ENCODE measurements at regions not wholly inside any gene's neighbourhood (a gene's known extent, or its start where the extent isn't known, plus 50 kb on each side); places are given as distances from the start of the nearest gene placed in this dataset.

DNA sequence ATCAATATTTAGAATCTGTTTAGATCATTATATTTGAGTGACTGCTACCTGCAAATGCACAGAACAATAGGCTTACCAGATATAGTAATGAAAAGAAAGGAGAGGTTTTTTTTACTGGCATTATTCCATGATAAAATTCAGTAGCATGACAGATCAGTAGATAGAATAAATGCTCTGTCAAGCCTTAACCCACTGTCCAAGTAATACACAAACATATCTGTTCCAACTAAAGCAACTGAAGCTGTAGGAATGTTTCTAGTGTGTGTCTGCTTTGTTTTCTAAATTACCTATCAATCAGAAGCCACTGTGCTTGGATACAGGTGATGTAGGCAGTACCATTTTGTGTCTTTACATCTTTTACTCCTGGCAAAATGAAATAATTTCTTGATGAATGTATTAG is 604.6 kb downstream of the PCDH7 start:
- no peaks in the 10 kb centered on the region for H3K27me3 ChIP-seq (replicated peaks; ENCODE audit: insufficient read depth)
- intact Hi-C loops (cut with DNase I): no loop called here
- H3K36me3 ChIP-seq: no peaks in the 10 kb centered on the region
- no peak overlapping the region for H3K4me3 ChIP-seq
- H3K4me1 ChIP-seq (replicated peaks): no peaks in the 10 kb centered on the region
- H3K9me3 ChIP-seq: no peaks in the 10 kb centered on the region
- no peak overlapping the region for H3K27ac ChIP-seq
- TF ChIP-seq POLR2AphosphoS5 (IDR thresholded peaks at IDR 0.05): no peak
- no peak for TF ChIP-seq POLR2A (IDR thresholded peaks at IDR 0.05)
- TF ChIP-seq, protein P1, sequence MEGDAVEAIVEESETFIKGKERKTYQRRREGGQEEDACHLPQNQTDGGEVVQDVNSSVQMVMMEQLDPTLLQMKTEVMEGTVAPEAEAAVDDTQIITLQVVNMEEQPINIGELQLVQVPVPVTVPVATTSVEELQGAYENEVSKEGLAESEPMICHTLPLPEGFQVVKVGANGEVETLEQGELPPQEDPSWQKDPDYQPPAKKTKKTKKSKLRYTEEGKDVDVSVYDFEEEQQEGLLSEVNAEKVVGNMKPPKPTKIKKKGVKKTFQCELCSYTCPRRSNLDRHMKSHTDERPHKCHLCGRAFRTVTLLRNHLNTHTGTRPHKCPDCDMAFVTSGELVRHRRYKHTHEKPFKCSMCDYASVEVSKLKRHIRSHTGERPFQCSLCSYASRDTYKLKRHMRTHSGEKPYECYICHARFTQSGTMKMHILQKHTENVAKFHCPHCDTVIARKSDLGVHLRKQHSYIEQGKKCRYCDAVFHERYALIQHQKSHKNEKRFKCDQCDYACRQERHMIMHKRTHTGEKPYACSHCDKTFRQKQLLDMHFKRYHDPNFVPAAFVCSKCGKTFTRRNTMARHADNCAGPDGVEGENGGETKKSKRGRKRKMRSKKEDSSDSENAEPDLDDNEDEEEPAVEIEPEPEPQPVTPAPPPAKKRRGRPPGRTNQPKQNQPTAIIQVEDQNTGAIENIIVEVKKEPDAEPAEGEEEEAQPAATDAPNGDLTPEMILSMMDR (IDR thresholded peaks at IDR 0.05): no peak
- DNase-seq (ENCODE audit: low spot score): no peak

DNA sequence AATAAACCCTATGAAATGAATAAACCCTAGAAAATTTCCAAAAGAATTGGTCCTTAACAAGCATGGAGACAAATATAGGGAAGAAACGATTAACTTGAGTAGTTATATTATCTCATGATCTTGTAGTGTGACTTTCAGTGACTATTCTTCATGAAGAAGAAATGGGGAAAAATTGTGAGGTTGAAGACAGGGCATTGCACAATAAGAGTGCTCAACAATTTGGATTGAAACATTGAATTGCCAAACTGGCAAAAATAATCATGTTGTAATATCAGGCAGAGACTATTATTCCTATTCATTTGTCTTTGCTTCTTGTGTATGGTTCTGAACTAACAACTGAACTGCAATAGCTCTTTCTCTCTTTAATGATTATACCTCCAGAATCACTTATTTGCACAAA is 605.1 kb downstream of the PCDH7 start:
- H3K4me1 ChIP-seq (replicated peaks): no peaks in the 10 kb centered on the region
- H3K27ac ChIP-seq: no peak overlapping the region
- H3K27me3 ChIP-seq (replicated peaks; ENCODE audit: insufficient read depth): no peaks in the 10 kb centered on the region
- H3K36me3 ChIP-seq: no peaks in the 10 kb centered on the region
- TF ChIP-seq POLR2AphosphoS5 (IDR thresholded peaks at IDR 0.05): no peak
- intact Hi-C loops (cut with DNase I): no loop called here
- DNase-seq (ENCODE audit: low spot score): no peak
- no peaks in the 10 kb centered on the region for H3K9me3 ChIP-seq
- 84% methylated on average over 1 of the region's 1 CpG for WGBS
- no peak overlapping the region for H3K4me3 ChIP-seq

DNA sequence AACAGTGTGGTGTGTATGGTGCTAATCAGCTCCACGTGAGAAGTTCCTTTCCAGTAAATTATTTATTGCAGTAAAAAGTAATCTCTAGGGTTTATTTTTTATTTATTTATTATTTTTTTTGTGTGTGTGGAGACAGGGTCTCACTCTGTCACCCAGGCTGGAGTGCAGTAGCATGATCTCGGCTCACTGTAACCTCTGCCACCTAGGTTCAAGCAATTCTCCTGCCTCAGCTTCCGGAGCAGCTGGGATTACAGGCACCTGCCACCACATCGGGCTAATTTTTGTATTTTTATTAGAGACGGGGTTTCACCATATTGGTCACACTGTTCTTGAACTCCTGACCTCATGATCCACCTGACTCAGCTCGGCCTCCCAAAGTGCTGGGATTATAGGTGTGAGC is 606.9 kb downstream of the PCDH7 start:
- H3K4me3 ChIP-seq: no peak overlapping the region
- H3K27me3 ChIP-seq (replicated peaks; ENCODE audit: insufficient read depth): no peaks in the 10 kb centered on the region
- WGBS: 90% methylated on average over 6 of the region's 6 CpGs
- DNase-seq (ENCODE audit: low spot score): no peak
- H3K27ac ChIP-seq: no peak overlapping the region
- H3K36me3 ChIP-seq: no peaks in the 10 kb centered on the region
- TF ChIP-seq POLR2AphosphoS5 (IDR thresholded peaks at IDR 0.05) (no peak), POLR2A (IDR thresholded peaks at IDR 0.05) (no peak)
- TF ChIP-seq, protein P1 (IDR thresholded peaks at IDR 0.05): no peak
- intact Hi-C loops (cut with DNase I): no loop called here
- H3K9me3 ChIP-seq: no peaks in the 10 kb centered on the region
- no peaks in the 10 kb centered on the region for H3K4me1 ChIP-seq (replicated peaks)

DNA sequence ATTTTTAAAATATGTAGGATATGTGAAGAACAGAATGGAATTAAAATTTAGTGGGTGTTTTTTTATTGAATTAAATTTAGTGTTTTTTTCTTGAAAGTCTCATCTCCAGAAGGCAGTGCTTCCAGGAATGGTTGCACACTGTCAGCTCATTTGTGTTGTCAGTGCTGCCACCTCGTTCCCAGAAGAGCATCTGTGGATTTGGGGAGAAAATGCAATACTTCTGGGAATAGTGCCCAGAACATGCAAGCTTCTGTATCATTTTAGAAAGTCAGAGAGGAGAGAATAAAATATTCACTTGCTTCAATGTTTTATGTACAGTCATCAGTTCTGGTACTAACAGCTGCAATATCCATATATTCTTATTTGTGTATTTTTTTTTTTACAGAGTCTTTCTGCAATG is 608.8 kb downstream of the PCDH7 start:
- no peak for DNase-seq (ENCODE audit: low spot score)
- Histone ChIP-seq H3K36me3 (no peaks in the 10 kb centered on the region), H3K27ac (no peak overlapping the region), H3K4me1 (replicated peaks) (no peaks in the 10 kb centered on the region), H3K27me3 (replicated peaks; ENCODE audit: insufficient read depth) (no peaks in the 10 kb centered on the region), H3K4me3 (no peak overlapping the region), H3K9me3 (no peaks in the 10 kb centered on the region)
- TF ChIP-seq, protein P1 (IDR thresholded peaks at IDR 0.05): no peak
- TF ChIP-seq POLR2A (IDR thresholded peaks at IDR 0.05) (no peak), POLR2AphosphoS5 (IDR thresholded peaks at IDR 0.05) (no peak)
- intact Hi-C loops (cut with DNase I): no loop called here
- 43% methylated on average over 1 of the region's 1 CpG for WGBS

DNA sequence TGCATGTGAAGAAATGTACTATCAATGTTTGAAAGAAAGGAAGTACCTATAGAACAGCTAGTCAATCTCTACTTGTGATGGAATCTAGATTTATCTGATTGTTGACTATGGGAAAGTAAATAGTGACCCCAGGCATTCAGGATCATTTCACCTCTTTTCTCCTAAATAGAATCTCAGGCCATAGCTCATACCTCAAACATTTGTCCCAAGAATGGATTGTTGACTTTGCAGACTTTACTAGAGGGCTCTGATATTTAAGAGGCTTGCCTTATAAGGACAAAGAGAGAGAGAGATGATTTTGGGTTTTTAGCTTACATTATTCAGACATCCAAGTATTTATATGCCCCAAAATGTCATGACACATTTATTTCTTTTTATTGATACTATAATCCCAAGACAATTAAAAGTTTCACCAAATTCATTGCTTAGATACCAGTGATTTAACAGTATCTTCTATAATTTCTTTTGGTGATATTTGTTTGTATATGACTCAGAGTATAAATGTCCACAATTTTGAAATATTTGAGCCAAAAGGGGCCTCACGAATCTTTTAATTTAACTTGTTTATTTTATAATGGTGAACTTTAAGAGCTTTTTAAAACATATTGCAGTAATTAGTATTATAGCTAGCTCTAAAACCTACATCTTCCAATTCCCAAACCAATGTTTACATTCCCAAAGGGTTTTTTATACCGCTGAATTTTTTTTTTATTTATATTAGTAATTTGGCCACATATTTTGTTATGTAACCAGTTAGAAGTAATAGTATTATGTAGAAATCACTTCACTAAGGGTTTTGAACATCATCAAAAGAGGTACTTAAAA is 614.1 kb downstream of the PCDH7 start:
- intact Hi-C loops (cut with DNase I): no loop called here
- Histone ChIP-seq H3K9me3 (no peaks in the 10 kb centered on the region), H3K4me3 (no peak overlapping the region), H3K27ac (no peak overlapping the region), H3K4me1 (replicated peaks) (no peaks in the 10 kb centered on the region), H3K27me3 (replicated peaks; ENCODE audit: insufficient read depth) (no peaks in the 10 kb centered on the region), H3K36me3 (no peaks in the 10 kb centered on the region)
- 42% methylated on average over 2 of the region's 2 CpGs for WGBS
- no peak for DNase-seq (ENCODE audit: low spot score)
- TF ChIP-seq POLR2AphosphoS5 (IDR thresholded peaks at IDR 0.05): no peak
- no peak for TF ChIP-seq POLR2A (IDR thresholded peaks at IDR 0.05)
- TF ChIP-seq, protein P1 (IDR thresholded peaks at IDR 0.05): no peak
